HG02678 (cell line): ENCODE measurements at regions not wholly inside any gene's neighbourhood (a gene's known extent, or its start where the extent isn't known, plus 50 kb on each side); places are given as distances from the start of the nearest gene placed in this dataset.

Source experiments
- ATAC-seq: cut with Tn5 transposase; IDR thresholded peaks from one replicate; pipeline ENCODE4 v1.9.1; 2021; ENCODE audit warnings: mild to moderate bottlenecking, moderate library complexity; ENCODE audit not compliant: unreplicated experiment

- ATAC-seq, result no peak
Measured at GRCh38 chr22:49366437-49366836, 461.2 kb downstream of the BRD1 start.

- no peak for ATAC-seq
Measured at GRCh38 chr22:49365910-49366309, 461.8 kb downstream of the BRD1 start.

- no peak for ATAC-seq
Measured at GRCh38 chr22:49365191-49365837, 462.4 kb downstream of the BRD1 start.

GRCh38 chr22:49364398-49364797 lies 463.3 kb downstream of the BRD1 start:
- ATAC-seq, result no peak

- ATAC-seq, result no peak
Measured at GRCh38 chr22:49363526-49364230, 464.0 kb downstream of the BRD1 start.

GRCh38 chr22:49362211-49362839 lies 465.3 kb downstream of the BRD1 start:
- ATAC-seq, result no peak

GRCh38 chr22:49361164-49361563 lies 466.5 kb downstream of the BRD1 start:
- ATAC-seq, result no peak

- no peak for ATAC-seq
Measured at GRCh38 chr22:49360746-49361145, 466.9 kb downstream of the BRD1 start.

GRCh38 chr22:49359076-49359475 lies 468.6 kb downstream of the BRD1 start:
- ATAC-seq, result no peak

GRCh38 chr22:49357661-49358440 lies 469.8 kb downstream of the BRD1 start:
- no peak for ATAC-seq

GRCh38 chr22:49356428-49356827 lies 471.2 kb downstream of the BRD1 start:
- no peak for ATAC-seq

GRCh38 chr22:49355211-49355920 lies 472.3 kb downstream of the BRD1 start:
- no peak for ATAC-seq

- no peak for ATAC-seq
Measured at GRCh38 chr22:49354516-49355210, 473.0 kb downstream of the BRD1 start.

GRCh38 chr22:49353235-49353634 lies 474.4 kb downstream of the BRD1 start:
- no peak for ATAC-seq

GRCh38 chr22:49352361-49353169 lies 475.1 kb downstream of the BRD1 start:
- no peak for ATAC-seq

- ATAC-seq, result no peak
Measured at GRCh38 chr22:49351761-49352227, 475.9 kb downstream of the BRD1 start.

- ATAC-seq, result no peak
Measured at GRCh38 chr22:49350441-49351121, 477.1 kb downstream of the BRD1 start.

- no peak for ATAC-seq
Measured at GRCh38 chr22:49349841-49350381, 477.8 kb downstream of the BRD1 start.
